Mesenchymal stem cell (in vitro differentiated cells and primary cell): ENCODE measurements at regions not wholly inside any gene's neighbourhood (a gene's known extent, or its start where the extent isn't known, plus 50 kb on each side); places are given as distances from the start of the nearest gene placed in this dataset.

Experiments used
- DNase-seq: peaks from one replicate; pipeline ENCODE4 v3.0.0-alpha.2; 2013
- H2AFZ ChIP-seq: one replicate; pipeline ENCODE4 v1.6.1; 2013; ENCODE audit warnings: low read depth, mild to moderate bottlenecking, control low read depth, inconsistent platforms, low read length, moderate library complexity
- H2AK5ac ChIP-seq: 2 replicates; pipeline ENCODE4 v1.6.1; 2013; ENCODE audit warnings: low read length, moderate library complexity, mild to moderate bottlenecking, inconsistent platforms; ENCODE audit not compliant: severe bottlenecking
- H2BK120ac ChIP-seq: one replicate; pipeline ENCODE4 v1.6.1; 2013; ENCODE audit warnings: low read depth, mild to moderate bottlenecking, inconsistent platforms, low read length, moderate library complexity
- H2BK12ac ChIP-seq, 2 experiments: one replicate each; pipeline ENCODE4 v1.6.1; 2013; ENCODE audit warnings: inconsistent platforms in 2 of 2, low read length in 2 of 2, mild to moderate bottlenecking in 2 of 2, moderate library complexity in 2 of 2, control low read depth in 1 of 2
- H2BK15ac ChIP-seq: one replicate; pipeline ENCODE4 v1.6.1; 2013; ENCODE audit warnings: mild to moderate bottlenecking, low read depth, inconsistent platforms; ENCODE audit not compliant: poor library complexity, severe bottlenecking
- H2BK5ac ChIP-seq: 2 replicates; pipeline ENCODE4 v1.6.1; 2013; ENCODE audit warnings: low read depth, mild to moderate bottlenecking, low read length, control low read depth, inconsistent platforms; ENCODE audit not compliant: poor library complexity, severe bottlenecking
- H3K14ac ChIP-seq, 2 experiments: one replicate each; pipeline ENCODE4 v1.6.1; 2013; ENCODE audit warnings: inconsistent platforms in 2 of 2, low read length in 2 of 2, control low read depth in 1 of 2, mild to moderate bottlenecking in 1 of 2, moderate library complexity in 1 of 2
- H3K18ac ChIP-seq, 2 experiments: one replicate each; pipeline ENCODE4 v1.6.1; 2013; ENCODE audit warnings: inconsistent platforms in 2 of 2, low read length in 2 of 2, control low read depth in 1 of 2, low read depth in 1 of 2, mild to moderate bottlenecking in 1 of 2
- H3K23ac ChIP-seq, 2 experiments: one replicate each; pipeline ENCODE4 v1.6.1; 2013; ENCODE audit warnings: inconsistent platforms in 2 of 2, low read length in 2 of 2, mild to moderate bottlenecking in 2 of 2, moderate library complexity in 2 of 2, control low read depth in 1 of 2
- H3K27ac ChIP-seq: 2 replicates; pipeline ENCODE4 v1.5.1; 2013; ENCODE audit warnings: mild to moderate bottlenecking, moderate library complexity, low read length, control low read depth, inconsistent platforms; ENCODE audit not compliant: poor library complexity, severe bottlenecking
- H3K27me3 ChIP-seq, 2 experiments: 2 replicates each; pipeline versions ENCODE4 v1.6.1 to v1.7.0; 2013; ENCODE audit warnings: low read length in 2 of 2, mild to moderate bottlenecking in 2 of 2, moderate library complexity in 2 of 2, control low read depth in 1 of 2, inconsistent platforms in 1 of 2; ENCODE audit not compliant: control insufficient read depth in 1 of 2, insufficient read depth in 1 of 2
- H3K36me3 ChIP-seq, 2 experiments: 2 replicates each; pipeline versions ENCODE4 v1.6.1 to v1.7.0; 2013; ENCODE audit warnings: low read length in 2 of 2, control low read depth in 1 of 2, inconsistent platforms in 1 of 2, low read depth in 1 of 2, mild to moderate bottlenecking in 1 of 2; ENCODE audit not compliant: insufficient read depth in 2 of 2, control insufficient read depth in 1 of 2
- H3K4ac ChIP-seq, 2 experiments: one replicate each; pipeline ENCODE4 v1.6.1; 2013; ENCODE audit warnings: inconsistent platforms in 2 of 2, low read length in 2 of 2, mild to moderate bottlenecking in 2 of 2, moderate library complexity in 2 of 2, control low read depth in 1 of 2, low read depth in 1 of 2
- H3K4me1 ChIP-seq: 2 replicates; pipeline ENCODE4 v1.6.1; 2013; ENCODE audit warnings: low read depth, low read length, control low read depth; ENCODE audit not compliant: control insufficient read depth, insufficient read depth
- H3K4me2 ChIP-seq: 2 replicates; pipeline ENCODE4 v1.6.1; 2013; ENCODE audit warnings: low read length, mild to moderate bottlenecking, inconsistent platforms; ENCODE audit not compliant: poor library complexity, severe bottlenecking
- H3K4me3 ChIP-seq, 2 experiments: 2 replicates each; pipeline versions ENCODE4 v1.5.1 to v1.7.0; 2013; ENCODE audit warnings: low read length in 2 of 2, mild to moderate bottlenecking in 2 of 2, control low read depth in 1 of 2, low read depth in 1 of 2; ENCODE audit not compliant: insufficient read depth in 1 of 2
- H3K79me1 ChIP-seq: replicated peaks from 2 replicates; pipeline ENCODE4 v1.6.1; 2013; ENCODE audit warnings: mild to moderate bottlenecking, control low read depth, low read length, inconsistent platforms; ENCODE audit not compliant: poor library complexity, severe bottlenecking
- H3K9ac ChIP-seq: 2 replicates; pipeline ENCODE4 v1.7.0; 2013; ENCODE audit warnings: mild to moderate bottlenecking, low read length, moderate library complexity
- H3K9me3 ChIP-seq: 2 replicates; pipeline ENCODE4 v1.7.0; 2013; ENCODE audit warnings: mild to moderate bottlenecking, low read length; ENCODE audit not compliant: control insufficient read depth
- H4K8ac ChIP-seq: one replicate; pipeline ENCODE4 v1.6.1; 2013; ENCODE audit warnings: inconsistent platforms, mild to moderate bottlenecking, low read length, moderate library complexity
- H4K91ac ChIP-seq: one replicate; pipeline ENCODE4 v1.6.1; 2013; ENCODE audit warnings: mild to moderate bottlenecking, low read length, inconsistent platforms
- WGBS: methylation state at CpG from one replicate; pipeline ENCODE4 v1.1.7; 2013; ENCODE audit warnings: mixed read lengths; 5-methylcytosine and 5-hydroxymethylcytosine counted together

- H2AK5ac ChIP-seq: no peak overlapping the region
- H2BK120ac ChIP-seq: no peak overlapping the region
- peaks cover 3% of the 10 kb centered on the region for H3K4me1 ChIP-seq
- 88% methylated on average over 20 of the region's 20 CpGs for WGBS
- no peak overlapping the region for H2BK15ac ChIP-seq
- H2BK5ac ChIP-seq: no peak overlapping the region
- no peak overlapping the region for H4K8ac ChIP-seq
- no peaks in the 10 kb centered on the region for H3K79me1 ChIP-seq
- no peaks in the 10 kb centered on the region for H3K36me3 ChIP-seq
- H2AFZ ChIP-seq: no peak overlapping the region
- H3K4ac ChIP-seq: no peak overlapping the region
- H4K91ac ChIP-seq: no peak overlapping the region
- no peak overlapping the region for H3K23ac ChIP-seq
- no peak for DNase-seq
- peaks cover 17% of the 10 kb centered on the region for H3K9me3 ChIP-seq
- no peak overlapping the region for H3K4me2 ChIP-seq
- no peak overlapping the region for H3K4me3 ChIP-seq
- no peak overlapping the region for H3K18ac ChIP-seq
- peaks cover 25 to 69% of the 10 kb centered on the region in 2 experiments for H3K27me3 ChIP-seq
- no peak overlapping the region for H3K9ac ChIP-seq
- no peak overlapping the region for H3K14ac ChIP-seq
- no peak overlapping the region for H2BK12ac ChIP-seq
- H3K27ac ChIP-seq: no peak overlapping the region
These were observed 92.3 kb upstream of the TLE3 start for GRCh38 chr15:70189826-70190695.

GRCh38 chr15:70188286-70188685, 90.6 kb upstream of the TLE3 start:
- Histone ChIP-seq H2BK15ac (no peak overlapping the region), H3K4me2 (no peak overlapping the region), H3K9me3 (peaks cover 17% of the 10 kb centered on the region), H3K36me3 (no peaks in the 10 kb centered on the region), H3K79me1 (no peaks in the 10 kb centered on the region), H3K23ac (no peak overlapping the region), H3K4me3 (no peak overlapping the region), H3K4ac (no peak overlapping the region), H3K18ac (no peak overlapping the region), H2AFZ (no peak overlapping the region), H4K91ac (no peak overlapping the region), H2AK5ac (no peak overlapping the region), H2BK120ac (no peak overlapping the region), H3K9ac (no peak overlapping the region), H3K14ac (no peak overlapping the region), H2BK12ac (no peak overlapping the region), H3K27ac (no peak overlapping the region), H3K4me1 (peaks cover 3% of the 10 kb centered on the region), H4K8ac (no peak overlapping the region), H3K27me3 (peaks cover 25 to 57% of the 10 kb centered on the region in 2 experiments), H2BK5ac (no peak overlapping the region)
- WGBS: 93% methylated on average over 3 of the region's 4 CpGs
- no peak for DNase-seq

- Histone ChIP-seq H3K23ac (no peak overlapping the region), H3K4ac (no peak overlapping the region), H3K27me3 (peaks cover 32 to 57% of the 10 kb centered on the region in 2 experiments), H2BK120ac (no peak overlapping the region), H2AFZ (no peak overlapping the region), H3K4me3 (no peak overlapping the region), H3K14ac (no peak overlapping the region), H3K27ac (no peak overlapping the region), H3K4me1 (peaks cover 3% of the 10 kb centered on the region), H2BK12ac (no peak overlapping the region), H3K4me2 (no peak overlapping the region), H3K9me3 (peaks cover 15% of the 10 kb centered on the region), H3K9ac (no peak overlapping the region), H3K79me1 (no peaks in the 10 kb centered on the region), H2BK15ac (no peak overlapping the region), H2BK5ac (no peak overlapping the region), H3K18ac (peak overlapping the region in 1 of 2 experiments; percentile 37), H4K91ac (no peak overlapping the region), H2AK5ac (no peak overlapping the region), H3K36me3 (no peaks in the 10 kb centered on the region), H4K8ac (no peak overlapping the region)
- WGBS: 84% methylated on average over 9 of the region's 9 CpGs
- DNase-seq: no peak
These were observed 89.6 kb upstream of the TLE3 start for GRCh38 chr15:70187331-70187730.

- peaks cover 39 to 62% of the 10 kb centered on the region in 2 experiments for H3K27me3 ChIP-seq
- H2BK5ac ChIP-seq: no peak overlapping the region
- H3K18ac ChIP-seq: no peak overlapping the region
- H2BK120ac ChIP-seq: no peak overlapping the region
- no peak overlapping the region for H2AK5ac ChIP-seq
- H3K14ac ChIP-seq: no peak overlapping the region
- H3K4me2 ChIP-seq: no peak overlapping the region
- H4K8ac ChIP-seq: no peak overlapping the region
- H3K9ac ChIP-seq: no peak overlapping the region
- DNase-seq: no peak
- no peak overlapping the region for H3K4ac ChIP-seq
- no peaks in the 10 kb centered on the region for H3K79me1 ChIP-seq
- peaks cover 3% of the 10 kb centered on the region for H3K4me1 ChIP-seq
- 88% methylated on average over 6 of the region's 6 CpGs for WGBS
- no peak overlapping the region for H3K23ac ChIP-seq
- H3K4me3 ChIP-seq: no peak overlapping the region
- H2AFZ ChIP-seq: no peak overlapping the region
- no peaks in the 10 kb centered on the region for H3K36me3 ChIP-seq
- H4K91ac ChIP-seq: no peak overlapping the region
- H3K27ac ChIP-seq: no peak overlapping the region
- peaks cover 3% of the 10 kb centered on the region for H3K9me3 ChIP-seq
- H2BK15ac ChIP-seq: no peak overlapping the region
- no peak overlapping the region for H2BK12ac ChIP-seq
These were observed 88.4 kb upstream of the TLE3 start for GRCh38 chr15:70186152-70186551.
